Effector CD8-positive, alpha-beta T cell (primary cell): ENCODE measurements at regions not wholly inside any gene's neighbourhood (a gene's known extent, or its start where the extent isn't known, plus 50 kb on each side); places are given as distances from the start of the nearest gene placed in this dataset.

Experiments
- DNase-seq: peaks from one replicate; lab custom pipeline; 2025; lab: John Stamatoyannopoulos, UW

- no peak for DNase-seq
Observed at GRCh38 chr11:116256215-116256614, 516.6 kb downstream of the BUD13 start.

- DNase-seq = no peak
Observed at GRCh38 chr11:116255321-116255953, 517.4 kb downstream of the BUD13 start.

- DNase-seq = no peak
Observed at GRCh38 chr11:116250155-116250554, 522.6 kb downstream of the BUD13 start.

GRCh38 chr11:116249561-116249960, 523.2 kb downstream of the BUD13 start:
- no peak for DNase-seq

- no peak for DNase-seq
Observed at GRCh38 chr11:116244889-116245288, 527.9 kb downstream of the BUD13 start.

GRCh38 chr11:116244439-116244838, 528.3 kb downstream of the BUD13 start:
- DNase-seq = no peak

- no peak for DNase-seq
Observed at GRCh38 chr11:116243991-116244390, 528.8 kb downstream of the BUD13 start.

- no peak for DNase-seq
Observed at GRCh38 chr11:116242006-116242405, 530.8 kb downstream of the BUD13 start.

GRCh38 chr11:116240710-116241109, 532.1 kb downstream of the BUD13 start:
- no peak for DNase-seq

- DNase-seq = no peak
Observed at GRCh38 chr11:116239247-116239646, 533.5 kb downstream of the BUD13 start.

- no peak for DNase-seq
Observed at GRCh38 chr11:116234989-116235568, 537.7 kb downstream of the BUD13 start.

- DNase-seq = no peak
Observed at GRCh38 chr11:116233561-116233960, 539.2 kb downstream of the BUD13 start.

- DNase-seq = no peak
Observed at GRCh38 chr11:116232364-116232828, 540.4 kb downstream of the BUD13 start.

- DNase-seq = no peak
Observed at GRCh38 chr11:116231543-116231942, 541.2 kb downstream of the BUD13 start.

- no peak for DNase-seq
Observed at GRCh38 chr11:116230438-116230837, 542.3 kb downstream of the BUD13 start.

GRCh38 chr11:116229236-116229970, 543.4 kb downstream of the BUD13 start:
- no peak for DNase-seq

GRCh38 chr11:116226731-116227130, 546.1 kb downstream of the BUD13 start:
- DNase-seq = no peak

GRCh38 chr11:116225784-116226585, 546.8 kb downstream of the BUD13 start:
- DNase-seq = no peak

GRCh38 chr11:116225236-116225635, 547.6 kb downstream of the BUD13 start:
- no peak for DNase-seq

- no peak for DNase-seq
Observed at GRCh38 chr11:116224889-116225200, 547.9 kb downstream of the BUD13 start.

- DNase-seq = no peak
Observed at GRCh38 chr11:116224154-116224888, 548.5 kb downstream of the BUD13 start.

- no peak for DNase-seq
Observed at GRCh38 chr11:116221351-116221750, 551.4 kb downstream of the BUD13 start.
